ENCODE measurements at regions not wholly inside any gene's neighbourhood (a gene's known extent, or its start where the extent isn't known, plus 50 kb on each side); places are given as distances from the start of the nearest gene placed in this dataset. TPM values are rescaled to one million over a fixed set of nuclear protein-coding genes. Genes with fewer than 3 reads are reported as not detected.

- H3K4me3 ChIP-seq: no peak overlapping the region
- no peaks in the 10 kb centered on the region for H3K27me3 ChIP-seq
- intact Hi-C loops (cut with DNase I): no loop called here
- H3K9me3 ChIP-seq: no peaks in the 10 kb centered on the region
- no peak overlapping the region for H3K27ac ChIP-seq
- DNase-seq (ENCODE audit: extremely low spot score in 2 of 2): no peak
- no peaks in the 10 kb centered on the region for H3K4me1 ChIP-seq
- no peak for TF ChIP-seq POLR2A (IDR thresholded peaks at IDR 0.05)
- no peak for TF ChIP-seq CTCF (IDR thresholded peaks at IDR 0.05)
- TF ChIP-seq POLR2AphosphoS5 (IDR thresholded peaks at IDR 0.05; ENCODE audit: insufficient read depth in 1 of 2, low read depth in 1 of 2): no peak
- H3K36me3 ChIP-seq: no peaks in the 10 kb centered on the region
Measured at GRCh38 chr3:71849681-71850080, 64.7 kb upstream of the PROK2 start.

GRCh38 chr3:71847794-71848193 is 62.8 kb upstream of the PROK2 start:
- no peaks in the 10 kb centered on the region for H3K36me3 ChIP-seq
- no peaks in the 10 kb centered on the region for H3K27me3 ChIP-seq
- H3K27ac ChIP-seq: no peak overlapping the region
- no peak for DNase-seq (ENCODE audit: extremely low spot score in 2 of 2)
- H3K4me3 ChIP-seq: no peak overlapping the region
- H3K4me1 ChIP-seq: no peaks in the 10 kb centered on the region
- TF ChIP-seq POLR2A (IDR thresholded peaks at IDR 0.05): no peak
- TF ChIP-seq POLR2AphosphoS5 (IDR thresholded peaks at IDR 0.05; ENCODE audit: insufficient read depth in 1 of 2, low read depth in 1 of 2): no peak
- TF ChIP-seq CTCF (IDR thresholded peaks at IDR 0.05): no peak
- intact Hi-C loops (cut with DNase I): no loop called here
- no peaks in the 10 kb centered on the region for H3K9me3 ChIP-seq

- no peak overlapping the region for H3K27ac ChIP-seq
- no peaks in the 10 kb centered on the region for H3K4me1 ChIP-seq
- H3K9me3 ChIP-seq: no peaks in the 10 kb centered on the region
- TF ChIP-seq POLR2AphosphoS5 (IDR thresholded peaks at IDR 0.05; ENCODE audit: insufficient read depth in 1 of 2, low read depth in 1 of 2) (no peak), POLR2A (IDR thresholded peaks at IDR 0.05) (no peak), CTCF (IDR thresholded peaks at IDR 0.05) (no peak)
- H3K36me3 ChIP-seq: no peaks in the 10 kb centered on the region
- intact Hi-C loops (cut with DNase I): no loop called here
- no peak for DNase-seq (ENCODE audit: extremely low spot score in 2 of 2)
- H3K27me3 ChIP-seq: no peaks in the 10 kb centered on the region
- H3K4me3 ChIP-seq: no peak overlapping the region
Measured at GRCh38 chr3:71846185-71846584, 61.2 kb upstream of the PROK2 start.

GRCh38 chr3:71843071-71843470 is 58.1 kb upstream of the PROK2 start:
- no peak overlapping the region for H3K4me3 ChIP-seq
- TF ChIP-seq CTCF (IDR thresholded peaks at IDR 0.05) (no peak), POLR2A (IDR thresholded peaks at IDR 0.05) (no peak)
- intact Hi-C loops (cut with DNase I): no loop called here
- no peaks in the 10 kb centered on the region for H3K4me1 ChIP-seq
- no peaks in the 10 kb centered on the region for H3K36me3 ChIP-seq
- H3K27ac ChIP-seq: no peak overlapping the region
- H3K9me3 ChIP-seq: no peaks in the 10 kb centered on the region
- no peaks in the 10 kb centered on the region for H3K27me3 ChIP-seq
- DNase-seq (ENCODE audit: extremely low spot score in 2 of 2): no peak

- H3K9me3 ChIP-seq: no peaks in the 10 kb centered on the region
- H3K4me3 ChIP-seq: no peak overlapping the region
- TF ChIP-seq POLR2AphosphoS5 (IDR thresholded peaks at IDR 0.05; ENCODE audit: insufficient read depth in 1 of 2, low read depth in 1 of 2): no peak
- no peak for TF ChIP-seq CTCF (IDR thresholded peaks at IDR 0.05)
- TF ChIP-seq POLR2A (IDR thresholded peaks at IDR 0.05): no peak
- H3K4me1 ChIP-seq: no peaks in the 10 kb centered on the region
- H3K27me3 ChIP-seq: no peaks in the 10 kb centered on the region
- intact Hi-C loops (cut with DNase I): no loop called here
- no peak for DNase-seq (ENCODE audit: extremely low spot score in 2 of 2)
- H3K27ac ChIP-seq: no peak overlapping the region
- H3K36me3 ChIP-seq: no peaks in the 10 kb centered on the region
Measured at GRCh38 chr3:71838406-71838805, 53.5 kb upstream of the PROK2 start.

Small RNAs in the stretch of these regions (small RNA-seq; reads per million reads assigned to genes)
- gene AC104435.1 (not detected), gene AC105265.1 (not detected), gene RNA5SP136 (not detected), gene RNU1-62P (not detected), gene UBE2Q2P9 (not detected)

All from vagina (tissue), 2 donors.